Fibroblast of the aortic adventitia (primary cell): ENCODE measurements at regions not wholly inside any gene's neighbourhood (a gene's known extent, or its start where the extent isn't known, plus 50 kb on each side); places are given as distances from the start of the nearest gene placed in this dataset.
A peak's percentile ranks its signal among the peaks of the same experiment; 100 is the strongest.

Experiments used
- DNase-seq: peaks from one replicate; pipeline ENCODE4 v3.0.0-alpha.2; 2010; ENCODE audit warnings: low read depth
- H3K4me3 ChIP-seq: 2 replicates; pipeline ENCODE4 v1.5.1; 2011; ENCODE audit warnings: low read depth, mild to moderate bottlenecking, control low read depth, low read length, moderate library complexity
- TF ChIP-seq, protein P1 (sequence below): IDR thresholded peaks from 2 replicates; pipeline ENCODE4 v1.5.1; 2011; ENCODE audit warnings: mild to moderate bottlenecking, low read length, control low read depth, inconsistent platforms; ENCODE audit not compliant: insufficient read depth

DNA sequence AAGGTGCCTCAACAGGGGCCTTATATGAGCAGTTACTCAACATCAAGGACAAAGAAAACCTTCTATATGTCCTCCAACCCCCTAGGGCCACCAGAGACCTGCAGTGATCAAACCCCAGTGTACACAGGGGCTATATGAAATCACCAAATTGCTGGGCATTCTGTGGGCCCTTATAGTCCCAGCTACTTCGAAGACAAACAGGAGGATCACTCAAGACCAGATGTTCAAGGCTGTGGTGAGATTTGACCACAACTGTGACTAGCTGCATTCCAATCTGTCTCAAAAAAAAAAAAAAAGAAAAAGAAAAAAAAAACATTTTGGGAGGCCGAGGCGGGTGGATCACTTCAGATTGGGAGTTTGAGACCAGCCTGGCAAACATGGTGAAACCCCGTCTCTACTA is 51.0 kb upstream of the PRB2 start:
- TF ChIP-seq, protein P1, sequence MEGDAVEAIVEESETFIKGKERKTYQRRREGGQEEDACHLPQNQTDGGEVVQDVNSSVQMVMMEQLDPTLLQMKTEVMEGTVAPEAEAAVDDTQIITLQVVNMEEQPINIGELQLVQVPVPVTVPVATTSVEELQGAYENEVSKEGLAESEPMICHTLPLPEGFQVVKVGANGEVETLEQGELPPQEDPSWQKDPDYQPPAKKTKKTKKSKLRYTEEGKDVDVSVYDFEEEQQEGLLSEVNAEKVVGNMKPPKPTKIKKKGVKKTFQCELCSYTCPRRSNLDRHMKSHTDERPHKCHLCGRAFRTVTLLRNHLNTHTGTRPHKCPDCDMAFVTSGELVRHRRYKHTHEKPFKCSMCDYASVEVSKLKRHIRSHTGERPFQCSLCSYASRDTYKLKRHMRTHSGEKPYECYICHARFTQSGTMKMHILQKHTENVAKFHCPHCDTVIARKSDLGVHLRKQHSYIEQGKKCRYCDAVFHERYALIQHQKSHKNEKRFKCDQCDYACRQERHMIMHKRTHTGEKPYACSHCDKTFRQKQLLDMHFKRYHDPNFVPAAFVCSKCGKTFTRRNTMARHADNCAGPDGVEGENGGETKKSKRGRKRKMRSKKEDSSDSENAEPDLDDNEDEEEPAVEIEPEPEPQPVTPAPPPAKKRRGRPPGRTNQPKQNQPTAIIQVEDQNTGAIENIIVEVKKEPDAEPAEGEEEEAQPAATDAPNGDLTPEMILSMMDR: no peak
- DNase-seq: no peak
- no peak overlapping the region for H3K4me3 ChIP-seq

DNA sequence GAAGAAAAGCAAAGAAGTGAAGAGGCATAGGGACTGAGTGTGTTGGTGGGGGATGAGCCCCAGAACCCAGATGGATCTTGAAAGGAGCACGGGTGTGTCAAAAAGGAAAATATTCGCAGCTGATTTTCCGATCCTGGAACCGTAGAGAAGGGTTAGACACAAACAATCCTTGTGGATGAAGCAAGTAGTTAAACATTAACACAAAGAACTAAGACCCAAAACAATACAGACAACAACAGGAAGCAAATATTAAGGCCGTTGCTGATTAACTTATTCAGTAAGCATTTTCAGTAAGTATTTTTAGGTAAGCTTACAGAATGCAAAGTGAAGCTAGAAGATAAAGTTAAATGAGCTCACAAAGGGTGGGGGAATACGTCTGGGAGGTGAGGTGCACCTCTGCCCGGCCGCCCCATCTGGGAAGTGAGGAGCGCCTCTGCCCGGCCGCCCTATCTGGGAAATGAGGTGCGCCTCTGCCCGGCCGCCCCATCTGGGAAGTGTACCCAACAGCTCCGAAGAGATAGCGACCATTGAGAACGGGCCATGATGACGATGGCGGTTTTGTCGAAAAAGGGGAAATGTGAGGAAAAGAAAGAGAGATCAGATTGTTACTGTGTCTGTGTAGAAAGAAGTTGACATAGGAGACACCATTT is 62.8 kb upstream of the PRB2 start:
- no peak for DNase-seq
- no peak overlapping the region for H3K4me3 ChIP-seq
- TF ChIP-seq, protein P1: no peak

DNA sequence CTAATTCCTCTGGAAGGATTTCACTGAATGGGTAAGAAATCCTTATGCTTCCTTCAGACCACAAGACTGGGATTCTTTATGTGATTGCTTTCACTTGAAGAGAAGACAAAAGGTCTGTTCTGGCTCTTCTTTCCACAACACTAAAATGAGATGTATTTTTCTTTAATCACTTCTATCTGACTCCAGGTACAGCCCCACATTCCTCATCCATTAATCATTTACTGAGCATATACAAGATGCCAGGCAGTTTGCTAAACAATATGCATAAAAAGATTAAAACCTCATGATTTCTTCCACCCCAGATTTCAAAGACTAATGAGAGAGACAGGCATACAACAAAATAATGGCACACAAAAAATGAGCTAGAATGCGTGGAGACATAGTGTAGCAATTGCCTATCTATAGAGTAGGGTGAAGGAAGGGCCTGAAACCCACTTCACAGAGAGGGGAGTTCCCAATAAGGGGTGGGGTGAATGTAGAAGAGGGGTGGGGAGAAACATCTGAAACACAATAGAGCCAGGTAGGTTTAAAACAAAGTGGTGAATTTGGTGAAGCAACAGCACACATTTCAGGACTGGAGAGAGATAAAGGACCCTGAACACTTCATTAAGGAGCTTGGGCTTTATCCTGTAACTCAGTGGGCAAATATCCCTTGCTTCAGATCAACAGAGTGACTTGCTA is 65.1 kb upstream of the PRB2 start:
- DNase-seq: no peak
- no peak overlapping the region for H3K4me3 ChIP-seq
- TF ChIP-seq, protein P1: no peak

DNA sequence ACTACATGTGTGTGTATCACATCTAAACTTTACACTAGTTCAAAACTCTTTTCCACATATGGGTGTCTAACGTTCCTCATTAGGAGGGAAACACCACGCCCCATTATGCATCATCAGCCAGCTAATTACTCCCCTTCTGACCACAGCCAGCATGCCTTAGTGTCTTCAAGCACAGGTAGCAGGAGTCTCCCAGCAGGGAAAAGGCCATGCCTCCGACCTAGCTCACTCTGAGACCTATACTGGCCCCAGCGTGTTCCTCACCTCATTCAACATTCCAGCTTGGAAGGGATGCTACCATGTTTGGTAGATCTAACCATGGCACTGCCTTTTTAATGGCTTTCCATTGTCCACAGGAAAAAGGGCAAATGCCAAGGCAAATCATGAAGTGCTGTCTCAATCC is 66.1 kb upstream of the PRB2 start:
- no peak for DNase-seq
- no peak overlapping the region for H3K4me3 ChIP-seq
- TF ChIP-seq, protein P1: no peak

DNA sequence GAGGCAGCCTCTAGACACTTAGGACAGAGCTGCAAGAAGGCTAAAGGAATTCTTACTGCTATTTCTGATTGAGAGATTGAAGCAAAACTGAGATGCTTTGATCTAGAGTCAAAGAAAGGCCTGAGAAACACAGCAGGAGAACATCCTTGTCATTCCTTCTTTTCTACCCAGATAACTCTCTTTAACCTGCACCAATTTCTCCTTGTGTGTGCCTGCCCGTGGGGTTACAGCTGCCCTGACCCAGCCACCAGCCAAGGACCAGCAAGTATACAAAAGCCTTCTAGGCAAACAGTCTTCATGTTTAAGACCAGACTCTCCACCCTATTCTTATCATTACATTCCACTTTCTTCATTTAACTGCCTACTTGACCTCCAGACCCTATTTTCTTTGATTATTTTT is 81.7 kb upstream of the PRB2 start:
- no peak overlapping the region for H3K4me3 ChIP-seq
- DNase-seq: no peak
- TF ChIP-seq, protein P1: no peak

DNA sequence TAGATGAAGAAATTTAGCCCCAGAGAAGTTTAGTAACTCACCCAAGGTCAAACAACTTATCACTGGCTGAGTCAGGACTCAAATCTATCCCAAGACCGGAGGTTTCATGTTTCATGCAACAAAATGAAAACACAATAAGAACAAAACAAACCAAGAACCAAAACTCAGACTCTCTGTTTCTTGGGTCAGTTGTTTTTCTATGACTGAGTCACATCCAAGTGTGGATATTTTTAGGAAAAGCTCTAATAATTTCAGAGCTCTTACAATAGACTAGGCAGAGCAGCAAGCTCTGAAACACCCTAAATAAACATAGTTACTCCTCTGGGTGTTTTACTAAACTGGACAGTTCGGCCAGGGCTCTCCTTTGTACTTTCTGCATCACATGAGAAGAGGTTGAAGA is 87.6 kb upstream of the PRB2 start:
- no peak overlapping the region for H3K4me3 ChIP-seq
- TF ChIP-seq, protein P1: no peak
- peak; percentile 70 for DNase-seq
